H1 (cell line): ENCODE measurements at regions not wholly inside any gene's neighbourhood (a gene's known extent, or its start where the extent isn't known, plus 50 kb on each side); places are given as distances from the start of the nearest gene placed in this dataset.

Experiments used
- CTCF ChIA-PET: fragments of 300-600 bp; sonication (Branson Sonifier 250); formaldehyde crosslinking; loops from one replicate; lab custom pipeline; 2021; ENCODE audit not compliant: partially characterized antibody; lab: Charles Lee
- POLR2A ChIA-PET: fragments of 300-600 bp; sonication (Branson Sonifier 250); formaldehyde crosslinking; loops from one replicate; lab custom pipeline; 2021; ENCODE audit warnings: inconsistent platforms; ENCODE audit not compliant: partially characterized antibody; lab: Charles Lee
- DNase-seq, 2 experiments: peaks; one replicate each; pipeline versions ENCODE4 v3.0.0 to v3.0.0-alpha.2; 2010 to 2022; ENCODE audit warnings: low spot score in 2 of 2, low read depth in 1 of 2, mixed read lengths in 1 of 2
- FAIRE-seq: peaks from 2 replicates; lab custom pipeline; 2011; peaks lifted over from hg19 to GRCh38; lab: Jason Lieb, UNC
- H2AFZ ChIP-seq: 2 replicates; pipeline ENCODE4 v1.8.1; 2012; ENCODE audit warnings: low read length, inconsistent platforms
- H2AK5ac ChIP-seq: 2 replicates; pipeline ENCODE4 v1.6.1; 2013; ENCODE audit warnings: low read depth, low read length
- H2BK120ac ChIP-seq: replicated peaks from 2 replicates; pipeline ENCODE3; 2013; ENCODE audit warnings: low read depth, low read length, inconsistent platforms
- H2BK12ac ChIP-seq: 2 replicates; pipeline ENCODE4 v1.6.1; 2013; ENCODE audit warnings: low read depth, low read length
- H2BK15ac ChIP-seq: 2 replicates; pipeline ENCODE4 v1.6.1; 2013; ENCODE audit warnings: low read length
- H2BK20ac ChIP-seq: 2 replicates; pipeline ENCODE4 v1.6.1; 2013; ENCODE audit warnings: low read length
- H2BK5ac ChIP-seq: 2 replicates; pipeline ENCODE4 v1.6.1; 2013; ENCODE audit warnings: low read depth, low read length
- H3K14ac ChIP-seq: 2 replicates; pipeline ENCODE4 v1.6.1; 2013; ENCODE audit warnings: inconsistent platforms; ENCODE audit not compliant: insufficient read length
- H3K18ac ChIP-seq: 2 replicates; pipeline ENCODE4 v1.6.1; 2013; ENCODE audit warnings: low read length; ENCODE audit errors: extremely low read depth
- H3K23ac ChIP-seq: 2 replicates; pipeline ENCODE4 v1.6.1; 2013; ENCODE audit warnings: inconsistent platforms; ENCODE audit not compliant: insufficient read length
- H3K23me2 ChIP-seq: 2 replicates; pipeline ENCODE4 v1.6.1; 2013; ENCODE audit warnings: low read depth, low read length
- H3K27ac ChIP-seq: 2 replicates; pipeline ENCODE4 v1.6.1; 2011; ENCODE audit warnings: low read depth, low read length, inconsistent platforms
- H3K27me3 ChIP-seq, 4 experiments: replicated peaks in 1 of 4; 1 replicate in 1 of 4; 2 replicates in 3 of 4; pipeline versions ENCODE4 v1.6.1 to v1.8.1; 2011 to 2013; ENCODE audit warnings: low read length in 3 of 4, mild to moderate bottlenecking in 3 of 4, inconsistent platforms in 2 of 4, mixed read lengths in 2 of 4, moderate library complexity in 1 of 4; ENCODE audit not compliant: control insufficient read depth in 3 of 4, insufficient read depth in 3 of 4; ENCODE audit errors: extremely low read depth in 1 of 4
- H3K36me3 ChIP-seq, 4 experiments: 2 replicates each; pipeline versions ENCODE4 v1.6.1 to v1.8.1; 2011 to 2013; ENCODE audit warnings: mild to moderate bottlenecking in 4 of 4, low read length in 3 of 4, moderate library complexity in 2 of 4, control low read depth in 1 of 4, inconsistent platforms in 1 of 4; ENCODE audit not compliant: insufficient read depth in 4 of 4, control insufficient read depth in 2 of 4
- H3K4ac ChIP-seq: replicated peaks from 2 replicates; pipeline ENCODE3; 2013; ENCODE audit warnings: low read length, low read depth, mixed read lengths, inconsistent platforms; ENCODE audit not compliant: insufficient read length
- H3K4me1 ChIP-seq, 4 experiments: replicated peaks in 1 of 4; 1 replicate in 1 of 4; 2 replicates in 3 of 4; pipeline versions ENCODE4 v1.6.1 to v1.8.1; 2011 to 2013; ENCODE audit warnings: low read length in 3 of 4, inconsistent platforms in 2 of 4, mixed read lengths in 1 of 4; ENCODE audit not compliant: insufficient read depth in 4 of 4, control insufficient read depth in 3 of 4
- H3K4me2 ChIP-seq, 2 experiments: 2 replicates each; pipeline versions ENCODE4 v1.6.1 to v1.8.1; 2011 to 2013; ENCODE audit warnings: low read depth in 2 of 2, low read length in 2 of 2, control low read depth in 1 of 2, inconsistent platforms in 1 of 2, mild to moderate bottlenecking in 1 of 2; ENCODE audit not compliant: insufficient read depth in 1 of 2
- H3K4me3 ChIP-seq, 4 experiments: fragments of 200-600, 300-600 bp in 1 of 4; sonication (generic), shearing (Covaris generic), sonication (Bioruptor Twin) in 1 of 4; 2 replicates each; pipeline versions ENCODE4 v1.5.1 to v1.8.1; 2011 to 2016; ENCODE audit warnings: low read length in 4 of 4, low read depth in 3 of 4, control low read depth in 2 of 4, inconsistent platforms in 2 of 4, mild to moderate bottlenecking in 2 of 4, mixed read lengths in 1 of 4, moderate library complexity in 1 of 4; ENCODE audit not compliant: insufficient read depth in 2 of 4; ENCODE audit errors: extremely low read depth in 1 of 4
- H3K56ac ChIP-seq: replicated peaks from 2 replicates; pipeline ENCODE3; 2013; ENCODE audit warnings: low read depth, mild to moderate bottlenecking, mixed read lengths, low read length, inconsistent platforms; ENCODE audit not compliant: insufficient read length
- H3K79me1 ChIP-seq: 2 replicates; pipeline ENCODE4 v1.6.1; 2013; ENCODE audit warnings: low read depth, low read length, control low read depth
- H3K79me2 ChIP-seq, 2 experiments: 2 replicates each; pipeline versions ENCODE4 v1.6.1 to v1.8.1; 2012 to 2013; ENCODE audit warnings: low read length in 2 of 2, mild to moderate bottlenecking in 2 of 2, inconsistent platforms in 1 of 2; ENCODE audit not compliant: insufficient read depth in 2 of 2, control insufficient read depth in 1 of 2
- H3K9ac ChIP-seq, 4 experiments: replicated peaks in 1 of 4; 1 replicate in 1 of 4; 2 replicates in 3 of 4; pipeline versions ENCODE4 v1.6.1 to v1.8.1; 2011 to 2013; ENCODE audit warnings: low read depth in 3 of 4, low read length in 3 of 4, control low read depth in 2 of 4, mild to moderate bottlenecking in 2 of 4, moderate library complexity in 2 of 4, inconsistent platforms in 1 of 4; ENCODE audit errors: extremely low read depth in 1 of 4
- H3K9me3 ChIP-seq, 2 experiments: 2 replicates each; pipeline versions ENCODE4 v1.6.1 to v1.8.1; 2012 to 2013; ENCODE audit warnings: mild to moderate bottlenecking in 2 of 2, moderate library complexity in 2 of 2, control low read depth in 1 of 2, inconsistent platforms in 1 of 2, low read depth in 1 of 2, low read length in 1 of 2, mixed read lengths in 1 of 2; ENCODE audit not compliant: insufficient read depth in 2 of 2
- H4K20me1 ChIP-seq, 2 experiments: replicated peaks in 1 of 2; 2 replicates each; pipeline versions ENCODE3 to v1.8.1; 2011 to 2013; ENCODE audit warnings: inconsistent platforms in 2 of 2, low read length in 2 of 2, mild to moderate bottlenecking in 1 of 2; ENCODE audit not compliant: insufficient read depth in 2 of 2, control insufficient read depth in 1 of 2
- H4K5ac ChIP-seq: 2 replicates; pipeline ENCODE4 v1.6.1; 2013; ENCODE audit warnings: low read length, low read depth, mixed read lengths, inconsistent platforms; ENCODE audit not compliant: insufficient read length
- H4K8ac ChIP-seq: 2 replicates; pipeline ENCODE4 v1.8.0; 2013; ENCODE audit warnings: mild to moderate bottlenecking, moderate library complexity, low read length, inconsistent platforms; ENCODE audit not compliant: insufficient read depth; ENCODE audit errors: extremely low read depth
- H4K91ac ChIP-seq: replicated peaks from 2 replicates; pipeline ENCODE3; 2013; ENCODE audit warnings: low read length, mixed read lengths, inconsistent platforms; ENCODE audit not compliant: insufficient read length
- ASH2L ChIP-seq: fragments of 200-600, 300-600 bp; sonication (generic); IDR thresholded peaks from one replicate; pipeline ENCODE4 v1.7.1; 2017; ENCODE audit warnings: low read length
- ATF2 ChIP-seq: IDR thresholded peaks from 2 replicates; pipeline ENCODE4 v1.6.1; 2012; ENCODE audit warnings: low read length, inconsistent platforms
- CTBP2 ChIP-seq: IDR thresholded peaks from 2 replicates; pipeline ENCODE4 v1.7.0; 2011; ENCODE audit warnings: borderline replicate concordance, mild to moderate bottlenecking, moderate library complexity, mixed read lengths, low read length; ENCODE audit not compliant: insufficient read depth, insufficient read length
- GABPA ChIP-seq: IDR thresholded peaks from 2 replicates; pipeline ENCODE4 v1.6.1; 2011; ENCODE audit warnings: mild to moderate bottlenecking, low read length, moderate library complexity, borderline replicate concordance; ENCODE audit not compliant: insufficient read depth
- NANOG ChIP-seq: IDR thresholded peaks from 2 replicates; pipeline ENCODE4 v1.6.1; 2011; ENCODE audit warnings: low read length, low read depth, mild to moderate bottlenecking, inconsistent platforms; ENCODE audit not compliant: insufficient read depth, poor library complexity, severe bottlenecking
- PHF8 ChIP-seq: fragments of 200-600 bp; sonication (generic); conservative IDR thresholded peaks from 2 replicates; pipeline ENCODE4 v1.7.1; 2012; ENCODE audit warnings: low read depth, mild to moderate bottlenecking, inconsistent platforms, low read length, moderate library complexity
- POLR2AphosphoS5 ChIP-seq: IDR thresholded peaks from 2 replicates; pipeline ENCODE4 v1.6.1; 2011; ENCODE audit warnings: low read depth, low read length
- RBBP5 ChIP-seq: IDR thresholded peaks from 2 replicates; pipeline ENCODE4 v1.7.1; 2012; ENCODE audit warnings: low read depth, mild to moderate bottlenecking, inconsistent platforms, low read length, moderate library complexity, borderline replicate concordance
- SIX5 ChIP-seq: IDR thresholded peaks from 2 replicates; pipeline ENCODE4 v1.6.1; 2011; ENCODE audit warnings: mild to moderate bottlenecking, low read depth, low read length
- SP1 ChIP-seq: IDR thresholded peaks from 2 replicates; pipeline ENCODE4 v1.6.1; 2011; ENCODE audit warnings: low read depth, low read length
- TBP ChIP-seq: IDR thresholded peaks from 2 replicates; pipeline ENCODE4 v1.6.1; 2011; ENCODE audit warnings: low read depth, low read length, improper control_type of control experiment
- TEAD4 ChIP-seq: IDR thresholded peaks from 2 replicates; pipeline ENCODE4 v1.6.1; 2012; ENCODE audit warnings: low read depth, low read length, inconsistent platforms, mixed read lengths
- YY1 ChIP-seq: IDR thresholded peaks from 2 replicates; pipeline ENCODE4 v1.6.1; 2011; ENCODE audit warnings: low read depth, mild to moderate bottlenecking, low read length
- WGBS, 2 experiments: shearing (Covaris generic) in 1 of 2; methylation state at CpG; one replicate each; pipeline versions ENCODE4 v1.1.6 to v1.1.7; 2013 to 2015; ENCODE audit warnings: low lambda C conversion rate in 2 of 2, mixed read lengths in 2 of 2, inconsistent platforms in 1 of 2, low coverage in 1 of 2, missing lambda C conversion rate in 1 of 2; ENCODE audit not compliant: insufficient replicate concordance in 2 of 2, insufficient coverage in 1 of 2, insufficient read length in 1 of 2; ENCODE audit errors: extremely low coverage in 1 of 2, missing lambda C conversion rate in 1 of 2; 5-methylcytosine and 5-hydroxymethylcytosine counted together

GRCh38 chr14:56064513-56064912, 53.7 kb upstream of the PELI2 start:
- POLR2A ChIA-PET, result no interaction called here
- 79% methylated on average over 4 of the region's 5 CpGs; no CpG with 5 or more reads in 1 of the 2 experiments for WGBS, 2 experiments
- TF ChIP-seq CTBP2 (no peak), ATF2 (no peak), ASH2L (no peak), TEAD4 (no peak), SP1 (no peak), RBBP5 (no peak), YY1 (no peak), TBP (no peak), NANOG (no peak), PHF8 (no peak), SIX5 (no peak), GABPA (no peak), POLR2AphosphoS5 (no peak)

More at GRCh38 chr14:56064513-56064912, 53.7 kb upstream of the PELI2 start:
- Histone ChIP-seq H2BK5ac (no peak overlapping the region), H3K79me1 (no peaks in the 10 kb centered on the region), H3K36me3 (no peaks in the 10 kb centered on the region), H3K9ac (no peak overlapping the region), H2AK5ac (no peak overlapping the region), H3K79me2 (no peaks in the 10 kb centered on the region), H3K23ac (no peak overlapping the region), H3K18ac (no peak overlapping the region), H3K56ac (no peak overlapping the region), H4K20me1 (no peaks in the 10 kb centered on the region), H2BK12ac (no peak overlapping the region), H3K23me2 (no peaks in the 10 kb centered on the region), H3K27ac (no peak overlapping the region), H2AFZ (no peak overlapping the region), H2BK15ac (no peak overlapping the region), H3K27me3 (no peaks in the 10 kb centered on the region), H2BK120ac (no peak overlapping the region), H3K4ac (no peak overlapping the region), H3K4me2 (no peak overlapping the region), H4K91ac (no peak overlapping the region), H2BK20ac (no peak overlapping the region), H3K4me1 (no peaks in the 10 kb centered on the region), H4K8ac (no peak overlapping the region; the same call in 1 of the 2 replicates), H4K5ac (no peak overlapping the region), H3K9me3 (no peaks in the 10 kb centered on the region), H3K14ac (no peak overlapping the region), H3K4me3 (no peak overlapping the region)
- no peak for DNase-seq
- CTCF ChIA-PET, result interaction anchor here (1.2 kb wide), 1 partner anchor 230 kb away, joined by 3 read pairs; no protein-coding TSS in a partner anchor
- no peak for FAIRE-seq
